Esophagus squamous epithelium (tissue), 4 donors: ENCODE measurements at regions not wholly inside any gene's neighbourhood (a gene's known extent, or its start where the extent isn't known, plus 50 kb on each side); places are given as distances from the start of the nearest gene placed in this dataset.

ENCODE experiments used
- CTCF ChIP-seq, 6 experiments: fragments of 450-650 bp in 4 of 6; fragments of 200-600 bp in 2 of 6; sonication (generic) in 2 of 6; IDR thresholded peaks; one replicate each; pipeline ENCODE4 v1.5.1; 2016 to 2019; ENCODE audit warnings: antibody characterized with exemption in 6 of 6, mild to moderate bottlenecking in 4 of 6, moderate library complexity in 4 of 6
- POLR2A ChIP-seq, 4 donors: fragments of 450-650 bp; IDR thresholded peaks; one replicate each; pipeline ENCODE4 v1.6.1; 2017; ENCODE audit warnings: antibody characterized with exemption in 4 of 4, mild to moderate bottlenecking in 4 of 4, moderate library complexity in 3 of 4

- no peak for TF ChIP-seq CTCF (IDR thresholded peaks at IDR 0.05)
- no peak for TF ChIP-seq POLR2A (IDR thresholded peaks at IDR 0.05)
Measured at GRCh38 chr13:111844222-111844671, 222.7 kb upstream of the SOX1 start.
